Glomerular visceral epithelial cell (primary cell): ENCODE measurements at regions not wholly inside any gene's neighbourhood (a gene's known extent, or its start where the extent isn't known, plus 50 kb on each side); places are given as distances from the start of the nearest gene placed in this dataset.
"Not testable (repeated sequence)": the region's sequence is repeated elsewhere in the genome, so short reads cannot be mapped to it uniquely, and the experiment has no call there.

ENCODE experiments used
- DNase-seq: peaks from one replicate; pipeline ENCODE4 v3.0.0-alpha.2; 2016; ENCODE audit errors: extremely low spot score

DNA sequence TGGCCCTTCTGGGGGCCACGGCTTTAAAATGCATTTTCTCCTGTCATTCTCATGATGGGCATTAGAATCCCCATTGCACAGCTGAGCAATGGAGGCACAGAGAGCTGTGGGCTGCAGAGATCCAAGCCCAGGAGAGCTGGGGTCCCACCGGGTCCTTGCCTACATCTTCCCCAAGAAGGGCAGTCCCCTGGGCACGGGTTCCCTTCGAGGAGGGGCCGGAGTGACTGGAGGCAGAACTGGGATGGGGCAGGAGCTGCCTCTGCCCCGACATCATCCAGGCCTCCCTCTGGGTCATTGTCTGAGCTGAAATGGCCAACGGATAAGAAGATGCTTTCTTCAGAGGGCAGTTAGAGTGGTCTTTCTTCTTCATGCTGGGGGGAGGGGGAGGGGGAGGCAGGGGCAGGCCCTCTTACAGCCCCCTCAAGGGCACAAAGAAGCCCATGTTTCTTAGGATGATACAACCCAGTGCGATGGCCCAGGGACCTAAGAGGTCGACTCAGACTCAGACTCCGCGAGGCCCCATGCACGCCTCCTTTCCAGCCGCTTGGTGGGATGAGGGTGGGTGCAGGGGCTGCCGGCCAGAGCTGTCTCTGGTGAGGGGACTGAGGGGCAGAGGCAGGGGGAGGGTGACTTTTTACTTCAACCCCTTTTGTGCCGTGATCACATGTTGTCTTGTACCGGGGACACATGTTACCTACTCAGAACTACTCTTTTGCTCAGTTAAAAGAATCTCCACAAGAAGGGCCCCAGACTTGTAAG lies 112.4 kb upstream of the IRX2 start:
- DNase-seq = no peak

DNA sequence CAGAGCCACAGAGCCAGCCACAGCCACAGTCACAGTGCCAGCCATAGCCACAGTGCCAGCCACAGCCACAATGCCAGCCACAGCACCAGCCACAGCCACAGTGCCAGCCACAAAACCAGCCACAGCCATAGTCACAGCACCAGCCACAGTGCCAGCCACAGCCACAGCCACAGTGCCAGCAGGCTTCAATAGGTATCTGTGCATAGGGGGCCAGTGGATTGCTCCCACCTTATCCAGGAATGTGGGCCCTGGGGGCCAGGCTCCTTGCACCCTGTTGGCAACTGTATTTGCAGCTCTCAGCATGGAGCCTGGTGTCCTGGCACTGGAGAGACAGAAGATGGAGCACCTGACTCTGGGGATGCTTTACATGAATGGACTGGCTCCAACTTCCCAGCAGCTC lies 111.7 kb upstream of the IRX2 start:
- DNase-seq = no peak

DNA sequence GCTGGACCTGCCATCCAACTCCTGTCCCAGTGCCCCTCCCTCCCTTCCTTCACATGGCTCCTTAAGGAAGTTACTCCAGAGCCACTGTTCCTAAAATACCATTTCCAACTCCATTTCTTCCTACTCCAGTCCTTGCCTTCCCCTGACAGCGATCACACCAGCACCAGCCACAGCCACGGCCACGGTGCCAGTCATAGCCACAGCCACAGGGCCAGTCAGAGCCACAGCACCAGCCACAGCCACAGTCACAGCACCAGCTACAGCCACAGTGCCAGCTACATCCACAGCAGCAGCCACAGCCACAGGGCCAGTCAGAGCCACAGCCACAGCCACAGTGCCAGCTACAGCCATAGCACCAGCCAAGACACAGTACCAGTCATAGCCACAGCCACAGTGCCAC lies 110.7 kb upstream of the IRX2 start:
- DNase-seq = not testable (repeated sequence)

DNA sequence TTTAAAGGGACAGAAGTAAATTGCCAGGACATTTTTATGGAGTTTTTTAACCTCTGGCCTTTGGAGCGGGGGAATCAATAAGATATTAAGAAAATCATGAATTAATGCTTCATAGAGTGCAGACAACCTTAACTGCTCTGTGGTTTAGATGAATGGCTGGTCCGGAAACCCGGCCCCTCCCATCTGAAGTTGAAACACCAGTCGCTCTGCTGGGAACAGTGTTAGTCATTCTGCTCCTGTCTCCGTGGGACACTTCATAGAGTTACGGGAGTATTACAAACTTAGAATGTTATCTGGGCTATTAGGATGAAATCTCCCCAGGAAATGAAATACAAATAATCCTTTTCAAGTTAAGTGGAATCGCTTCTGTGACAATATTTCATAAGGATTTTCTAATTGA lies 110.1 kb upstream of the IRX2 start:
- DNase-seq = no peak

DNA sequence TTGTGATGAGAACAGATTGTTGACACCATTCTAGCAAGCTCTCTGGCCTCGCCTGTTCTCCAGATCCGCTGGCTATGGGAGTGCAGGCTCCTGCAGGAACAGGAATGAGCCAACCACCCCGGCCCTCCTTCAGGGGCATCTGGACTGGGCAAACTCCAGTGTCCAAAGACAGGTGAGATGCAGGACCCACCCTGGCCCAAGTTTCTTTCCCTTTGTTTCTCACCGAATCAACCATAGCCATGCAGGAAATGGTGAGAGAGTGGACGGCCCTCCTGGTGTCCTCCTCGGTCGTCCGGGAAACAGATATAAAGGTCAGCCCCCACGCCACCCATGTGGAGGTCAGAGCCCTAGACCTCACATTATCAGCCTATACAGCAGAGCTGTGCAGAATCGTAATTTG lies 108.6 kb upstream of the IRX2 start:
- no peak for DNase-seq

DNA sequence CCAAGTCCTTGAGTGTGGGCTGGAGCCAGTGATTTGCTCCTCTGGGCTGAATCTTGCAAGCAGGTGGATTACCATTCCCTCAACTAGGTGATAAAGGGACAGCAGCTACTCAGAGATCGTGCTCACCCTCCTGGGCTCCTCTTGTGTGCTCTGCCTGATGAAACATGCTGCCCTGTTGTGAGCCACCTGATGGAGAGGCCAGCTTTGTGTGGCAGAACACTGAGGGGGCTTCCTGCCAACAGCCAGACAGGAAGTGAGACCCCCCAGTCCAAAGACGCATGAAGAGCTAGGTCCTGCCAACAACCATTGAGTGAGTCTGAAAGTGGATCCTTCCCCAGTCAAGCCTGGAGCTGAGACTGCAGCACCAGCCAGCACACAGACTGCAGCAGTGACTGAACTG lies 106.4 kb upstream of the IRX2 start:
- DNase-seq = no peak

DNA sequence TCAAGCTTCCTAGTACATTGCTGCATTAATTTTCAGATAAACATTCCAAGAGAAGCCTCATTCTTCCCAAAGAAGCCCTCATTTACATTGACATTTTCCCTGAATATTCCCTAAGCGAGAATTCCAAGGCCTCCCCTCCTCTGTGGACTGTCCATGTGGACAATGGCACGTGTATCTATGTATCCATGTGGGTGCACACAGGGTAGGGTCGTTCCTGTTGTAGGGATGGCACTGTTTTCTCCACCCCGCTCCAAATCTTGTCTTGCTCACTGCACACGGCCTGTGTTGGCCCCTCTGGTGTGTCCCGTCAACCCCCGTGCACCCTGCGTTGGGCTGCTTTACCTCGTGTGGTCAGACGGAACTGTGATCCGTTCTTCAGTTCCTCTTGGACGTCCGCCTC lies 104.7 kb upstream of the IRX2 start:
- no peak for DNase-seq

DNA sequence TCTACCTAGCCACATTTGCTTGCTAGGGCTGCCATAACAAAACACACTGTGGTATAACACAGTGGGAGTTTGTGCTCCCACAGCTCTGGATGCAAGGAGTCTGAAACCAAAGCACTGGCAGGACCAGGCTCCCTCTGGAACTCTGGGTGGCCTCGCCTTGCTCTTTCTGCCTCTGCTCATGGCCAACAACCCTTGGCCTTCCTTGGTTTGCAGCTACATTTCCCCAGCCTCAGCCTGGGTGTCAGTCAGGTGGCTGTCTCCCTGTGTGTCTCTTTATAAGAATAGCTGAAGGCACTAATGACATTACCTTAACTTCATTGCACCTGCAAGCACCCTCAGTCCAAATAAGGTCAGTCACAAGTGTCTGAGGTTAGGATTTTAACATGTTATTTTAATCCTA lies 101.0 kb upstream of the IRX2 start:
- no peak for DNase-seq

DNA sequence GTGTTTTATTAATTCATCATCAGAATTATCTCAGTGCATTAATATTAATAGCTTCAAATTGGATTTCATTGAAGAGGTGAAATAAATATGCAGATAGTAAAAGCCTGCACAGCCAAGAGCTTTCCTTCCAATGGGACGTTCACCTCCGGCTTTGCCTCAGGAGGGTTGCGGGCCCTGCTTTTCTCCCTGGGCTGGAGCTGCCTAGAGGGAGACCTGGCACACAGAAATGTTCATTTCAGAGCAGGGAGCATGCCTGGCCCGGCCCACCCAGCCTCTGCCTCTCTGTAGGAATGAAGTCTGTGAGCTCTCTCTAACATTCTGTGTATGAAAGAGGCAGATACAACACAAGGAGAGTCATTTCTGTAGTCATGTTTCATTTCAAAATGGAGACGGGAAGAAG lies 100.4 kb upstream of the IRX2 start:
- no peak for DNase-seq

DNA sequence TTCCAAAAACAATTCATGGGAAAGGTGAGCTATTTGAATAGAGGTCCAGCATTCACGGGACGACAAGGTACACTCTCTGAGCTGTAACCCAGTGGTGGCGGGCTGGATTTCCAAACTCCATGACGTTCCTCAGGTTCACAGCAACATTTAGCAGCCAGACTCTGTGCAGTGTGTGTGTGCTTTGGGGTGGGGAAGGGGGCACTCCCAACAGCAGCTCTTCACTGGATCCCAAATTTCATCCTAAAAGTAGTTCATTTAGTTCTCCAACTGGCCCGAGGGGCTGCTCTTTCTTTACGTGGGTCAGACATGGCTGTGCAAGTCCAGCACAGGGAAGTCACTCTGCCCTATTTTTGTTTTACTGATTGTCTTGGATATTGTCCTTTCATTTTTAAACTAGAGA lies 98.0 kb upstream of the IRX2 start:
- DNase-seq = no peak

DNA sequence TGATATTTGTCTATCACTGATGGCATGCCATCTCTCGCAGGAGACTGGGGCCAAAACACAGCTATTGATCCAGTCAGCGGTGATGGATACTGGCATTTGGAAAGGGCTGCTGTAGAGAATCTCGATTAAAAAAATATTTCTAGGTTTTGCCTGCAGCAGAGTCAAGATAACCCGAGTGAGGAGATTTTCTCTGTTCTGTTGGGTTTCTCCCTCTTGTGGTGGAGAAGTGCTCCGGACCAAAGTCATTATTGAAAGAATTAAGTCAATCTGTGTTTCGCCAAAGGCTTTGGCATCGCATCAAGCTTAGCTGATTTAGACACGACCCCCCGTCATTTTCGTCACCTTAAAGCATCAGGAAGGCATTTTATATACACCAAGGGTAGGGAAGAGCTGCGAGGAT lies 97.1 kb upstream of the IRX2 start:
- no peak for DNase-seq

DNA sequence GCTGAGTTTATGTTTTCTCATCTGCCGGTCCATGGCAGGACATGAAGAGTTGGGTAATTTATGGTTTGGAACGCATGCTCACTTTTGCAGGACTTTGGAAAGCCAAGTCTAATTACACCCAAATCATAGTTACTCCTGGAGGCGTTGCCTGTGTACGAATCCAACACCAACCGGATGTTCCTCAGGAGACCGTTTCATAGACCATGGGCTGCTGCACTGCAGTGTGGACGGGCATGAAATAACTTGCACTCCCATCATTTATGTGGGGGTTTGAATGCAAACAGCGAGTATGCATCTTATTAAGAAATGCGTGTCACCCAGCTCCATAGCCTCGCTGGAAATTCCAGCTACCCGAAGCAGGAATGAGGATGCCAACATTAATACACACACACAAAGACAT lies 96.1 kb upstream of the IRX2 start:
- DNase-seq = no peak

DNA sequence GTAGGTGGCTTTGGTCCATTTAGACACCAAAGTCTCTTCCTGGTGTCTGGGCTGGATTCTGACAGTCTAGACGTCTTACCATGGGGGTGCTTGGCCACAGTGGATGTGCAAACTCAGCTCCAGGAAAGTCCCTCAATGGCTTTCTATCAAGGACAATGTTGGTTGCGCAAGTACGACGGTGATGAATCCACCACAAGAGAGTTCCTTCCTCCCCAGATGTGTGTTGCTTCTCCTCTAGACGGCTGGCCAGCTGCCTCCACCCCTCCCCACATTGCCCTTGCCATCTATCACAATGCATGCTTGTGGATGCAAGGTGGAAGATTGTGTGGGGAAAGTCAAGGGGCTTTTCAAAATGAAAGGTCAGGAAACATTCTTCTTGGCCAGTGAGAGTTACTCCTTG lies 89.7 kb upstream of the IRX2 start:
- DNase-seq = no peak

DNA sequence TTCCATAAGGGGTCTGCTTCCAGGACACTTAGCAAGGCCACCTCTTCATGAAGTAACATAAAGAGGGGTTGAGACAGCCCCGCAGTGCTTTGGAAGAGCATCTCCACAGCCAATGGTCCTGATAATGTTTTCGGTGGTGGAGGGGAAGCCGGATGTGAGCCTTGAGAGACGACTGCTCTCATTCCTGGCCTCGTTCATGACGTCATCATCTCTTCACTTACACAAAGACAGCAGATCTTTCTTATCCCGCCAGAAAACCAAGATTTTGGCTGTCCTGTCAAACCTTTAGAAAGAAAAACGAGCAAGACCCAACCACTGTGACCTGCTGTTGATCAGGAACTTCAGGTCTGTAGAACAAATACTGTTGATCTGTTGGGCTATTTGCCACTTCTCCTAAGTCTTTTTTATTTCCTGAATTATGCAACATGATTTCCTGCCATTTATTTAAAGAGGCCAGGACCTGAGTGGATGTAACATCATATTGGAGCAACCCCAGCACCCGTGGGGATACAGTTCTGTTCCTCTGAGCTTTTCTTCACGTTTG lies 89.0 kb upstream of the IRX2 start:
- DNase-seq = no peak

DNA sequence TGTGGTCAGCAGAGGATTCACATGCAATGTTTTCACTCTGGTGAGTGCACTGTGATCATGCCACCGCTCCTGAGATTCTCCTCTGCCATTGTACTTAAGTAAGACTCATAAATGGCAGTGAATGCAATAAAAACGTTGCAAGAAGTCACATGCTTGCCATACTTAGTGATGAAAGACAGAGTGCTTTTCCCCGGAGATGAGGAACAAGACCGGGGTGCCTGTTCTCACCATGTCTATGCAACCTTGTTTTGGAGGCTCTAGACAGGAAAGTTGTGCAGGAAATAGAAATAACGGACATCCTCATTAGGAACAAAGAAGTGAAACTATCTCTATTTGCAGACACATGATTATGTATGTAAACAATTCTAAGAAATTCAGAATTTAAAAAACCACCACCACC lies 84.7 kb upstream of the IRX2 start:
- DNase-seq = no peak

DNA sequence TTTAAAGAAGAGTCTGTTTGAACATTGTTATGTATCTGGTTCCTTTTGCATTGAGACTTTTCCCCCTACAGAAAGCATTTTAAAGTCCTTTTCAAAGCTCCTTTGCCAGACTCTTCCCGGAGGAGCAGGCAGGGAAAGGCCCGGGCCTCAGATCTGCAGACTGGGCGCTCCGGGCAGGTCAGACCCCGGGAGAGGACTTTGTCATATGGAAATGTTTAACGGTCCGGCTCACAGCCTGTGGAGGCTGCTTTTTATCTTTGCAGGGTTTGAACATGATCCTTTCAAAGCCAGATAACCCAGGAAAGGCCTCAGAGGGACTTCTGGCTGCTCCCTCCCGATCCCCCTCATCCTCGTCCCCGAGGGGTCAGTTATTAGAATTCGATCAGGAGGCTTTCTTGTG lies 82.1 kb upstream of the IRX2 start:
- no peak for DNase-seq

DNA sequence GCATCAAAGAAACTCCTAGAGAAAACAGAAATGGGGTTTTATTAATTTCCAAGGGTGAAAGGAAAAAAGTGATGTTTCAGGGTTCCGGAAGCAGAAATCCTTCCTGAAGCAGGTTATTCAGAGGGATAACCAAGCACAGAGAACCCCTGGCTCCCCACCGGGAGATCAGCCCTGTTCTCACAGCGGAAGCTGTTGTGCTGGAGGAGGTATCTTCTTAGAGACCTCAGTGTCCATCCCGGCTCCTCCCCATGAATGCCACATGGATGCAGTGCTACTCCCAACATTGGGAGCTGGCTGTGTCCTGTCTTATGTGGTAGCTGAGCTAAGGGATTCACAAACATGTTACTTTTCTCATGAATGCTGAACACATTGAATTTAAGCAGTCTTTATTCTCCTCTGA lies 80.9 kb upstream of the IRX2 start:
- no peak for DNase-seq

DNA sequence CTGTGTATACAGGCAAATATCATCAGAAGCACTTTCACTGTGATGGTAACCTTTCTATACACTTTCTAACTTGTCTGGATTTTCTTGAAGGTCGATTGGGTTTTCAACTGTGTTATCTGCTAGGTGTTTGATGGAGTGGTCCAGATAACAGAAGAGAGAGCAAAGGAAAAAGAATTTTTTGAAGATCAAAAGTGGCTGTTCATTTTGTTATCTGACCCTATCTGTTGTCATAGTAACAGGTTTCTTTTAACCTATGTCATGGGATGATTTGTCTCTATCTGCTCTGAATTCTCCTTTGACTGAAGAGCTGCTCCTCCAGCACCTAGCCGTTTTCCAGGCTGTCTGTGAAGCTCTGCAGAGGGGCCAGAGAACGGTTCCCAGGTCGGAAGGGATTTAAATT lies 77.8 kb upstream of the IRX2 start:
- no peak for DNase-seq

DNA sequence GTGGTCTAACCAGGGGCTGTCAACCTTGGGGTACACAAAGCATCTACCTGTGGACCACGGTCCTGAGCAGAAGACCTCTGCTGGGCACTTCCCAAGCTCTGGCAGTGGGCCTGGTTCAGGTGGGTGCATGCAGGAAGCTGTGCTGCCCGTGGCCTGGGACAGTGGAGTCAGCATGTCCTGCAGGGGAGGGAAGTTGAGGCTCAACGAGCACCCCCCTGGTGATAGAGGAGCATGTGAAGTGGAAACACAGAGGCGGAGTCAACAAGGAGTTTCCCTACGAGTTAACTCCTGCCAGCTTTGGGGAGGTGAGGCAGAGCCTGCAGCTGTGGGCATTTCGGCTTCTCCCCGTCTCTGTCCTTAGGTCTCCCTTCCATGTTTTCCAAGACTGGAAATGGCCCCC lies 67.5 kb upstream of the IRX2 start:
- no peak for DNase-seq

DNA sequence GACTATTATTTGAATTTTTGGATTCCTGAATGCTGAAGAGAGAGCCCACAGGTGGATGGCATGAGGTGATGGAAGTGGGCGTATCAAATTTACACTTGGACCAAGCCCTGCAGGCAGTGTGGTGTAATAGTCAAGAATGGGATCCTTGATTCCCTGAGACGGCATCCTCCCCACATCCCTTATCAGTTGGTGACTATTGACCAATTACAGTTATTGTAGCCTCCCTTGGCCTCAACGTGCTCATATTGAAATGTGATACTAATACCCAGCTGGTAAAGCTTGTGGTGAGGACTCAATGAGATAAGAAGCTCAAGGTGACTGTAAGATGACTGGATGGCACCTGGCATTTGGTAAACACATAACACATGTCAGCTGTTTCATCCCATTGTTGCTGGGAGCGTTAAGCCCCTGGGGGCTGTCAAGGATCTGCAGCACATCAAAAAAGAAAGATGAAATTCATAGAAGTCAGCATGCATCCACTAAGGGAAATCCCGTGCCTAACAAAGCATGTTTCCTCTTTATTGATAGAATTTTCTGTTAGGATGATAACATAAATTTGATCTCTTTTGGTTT lies 65.6 kb upstream of the IRX2 start:
- DNase-seq = no peak

DNA sequence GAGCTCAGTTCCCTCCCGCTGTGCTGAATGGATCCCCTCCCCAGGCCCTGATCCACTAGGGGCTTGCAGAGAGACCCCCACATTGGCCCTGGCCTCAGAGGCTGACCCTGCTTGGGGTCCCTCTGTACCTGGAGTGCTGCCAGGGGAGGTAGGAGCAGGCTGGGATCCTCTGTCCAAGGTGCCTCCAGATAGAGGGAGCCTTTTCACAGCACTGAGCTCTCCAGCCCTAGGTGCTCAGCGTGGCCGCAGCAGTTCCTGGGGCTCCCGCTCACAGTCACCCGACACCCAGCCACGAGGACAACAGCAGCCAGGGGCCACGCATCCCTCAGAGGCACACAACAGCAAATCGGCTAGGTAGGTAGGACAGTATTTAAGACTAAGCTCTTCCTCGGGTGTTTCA lies 62.2 kb upstream of the IRX2 start:
- no peak for DNase-seq

DNA sequence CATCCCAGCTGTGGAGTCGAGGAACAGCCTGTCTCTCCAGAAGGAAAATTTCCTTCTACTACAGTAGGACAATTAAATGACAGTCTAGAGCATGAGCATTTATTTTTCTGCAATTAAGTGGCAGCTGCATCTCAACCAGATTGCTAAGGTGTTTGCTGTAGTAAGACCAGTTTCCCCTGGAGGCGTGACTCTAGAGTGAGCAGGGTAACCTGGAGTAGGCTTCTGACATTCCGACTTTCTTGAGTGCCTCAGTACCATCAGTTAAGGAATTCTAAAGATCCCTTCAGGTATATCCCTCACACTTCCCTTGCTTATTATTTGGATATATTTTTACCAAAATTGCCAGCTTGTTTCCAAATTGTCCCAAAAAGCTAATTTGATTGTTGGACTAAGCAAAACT lies 59.2 kb upstream of the IRX2 start:
- DNase-seq = no peak

DNA sequence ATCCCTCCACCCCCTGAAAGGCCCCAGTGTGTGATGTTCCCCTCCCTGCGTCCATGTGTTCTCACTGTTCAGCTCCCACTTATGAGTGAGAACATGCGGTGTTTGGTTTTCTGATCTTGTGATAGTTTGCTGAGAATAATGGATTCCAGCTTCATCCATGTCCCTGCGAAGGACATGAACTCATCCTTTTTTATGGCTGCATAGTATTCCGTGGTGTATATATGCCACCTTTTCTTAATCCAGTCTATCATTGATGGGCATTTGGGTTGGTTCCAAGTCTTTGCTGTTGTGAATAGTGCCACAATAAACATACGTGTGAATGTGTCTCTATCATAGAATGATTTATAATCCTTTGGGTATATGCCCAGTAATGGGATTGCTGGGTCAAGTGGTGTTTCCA lies 55.8 kb upstream of the IRX2 start:
- not testable (repeated sequence) for DNase-seq

DNA sequence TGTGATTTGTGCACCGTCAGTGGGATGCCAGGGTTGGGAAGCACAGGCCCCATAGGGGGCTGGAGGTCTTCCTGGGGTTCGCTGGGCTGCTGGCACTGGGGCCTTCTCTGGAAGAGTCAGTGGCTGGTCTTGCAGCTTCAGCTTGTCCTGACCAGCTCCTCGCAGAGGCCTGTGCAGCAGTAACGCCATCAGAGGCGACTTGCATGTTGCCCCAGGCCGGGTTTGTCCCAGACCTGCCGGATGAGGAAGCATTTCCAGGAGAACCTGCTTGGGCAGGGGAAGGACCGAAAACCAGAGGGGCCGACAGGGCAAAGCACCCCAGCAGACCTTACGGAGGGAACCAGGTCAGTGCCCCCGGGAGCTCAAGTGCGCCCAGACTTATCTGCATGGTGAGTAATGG lies 54.7 kb upstream of the IRX2 start:
- no peak for DNase-seq
